ENCODE measurements at regions not wholly inside any gene's neighbourhood (a gene's known extent, or its start where the extent isn't known, plus 50 kb on each side); places are given as distances from the start of the nearest gene placed in this dataset.

DNA sequence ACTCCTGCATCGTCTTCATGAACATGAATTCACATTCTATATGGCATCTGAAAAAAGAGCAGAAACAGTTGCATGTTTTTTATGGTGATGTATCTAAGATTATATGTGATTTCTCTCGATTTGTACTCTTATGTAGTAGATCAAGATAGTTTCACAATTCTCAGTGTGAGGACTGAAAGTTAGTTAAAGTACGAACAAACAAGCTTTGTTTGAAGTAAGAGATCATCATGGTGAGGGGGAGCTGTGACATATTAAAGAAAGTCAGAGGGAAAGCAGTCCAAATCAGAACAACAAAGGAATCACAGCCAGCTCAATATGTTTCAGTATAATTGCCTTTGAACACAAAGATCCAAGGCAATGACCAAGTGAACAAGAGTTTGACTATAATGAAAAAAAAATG, 1140.6 kb downstream of the SH3BGRL start:
- no peaks in the 10 kb centered on the region for H3K36me3 ChIP-seq (ENCODE audit: control insufficient read depth in 4 of 4, insufficient read depth in 4 of 4, low read length in 4 of 4)
- H3K9me3 ChIP-seq (ENCODE audit: control insufficient read depth in 4 of 4, insufficient read depth in 3 of 4, low read length in 3 of 4): no peaks in the 10 kb centered on the region
- no peak overlapping the region for H3K4me3 ChIP-seq
- H3K27me3 ChIP-seq (ENCODE audit: control insufficient read depth in 3 of 3, insufficient read depth in 3 of 3, low read length in 2 of 3): no peaks in the 10 kb centered on the region
- H3K27ac ChIP-seq (ENCODE audit: low read depth in 1 of 2, low read length in 1 of 2): no peak overlapping the region
- ATAC-seq (ENCODE audit: insufficient read depth, low FRiP score) (no peak), DNase-seq (no peak)
- TF ChIP-seq, protein P1, sequence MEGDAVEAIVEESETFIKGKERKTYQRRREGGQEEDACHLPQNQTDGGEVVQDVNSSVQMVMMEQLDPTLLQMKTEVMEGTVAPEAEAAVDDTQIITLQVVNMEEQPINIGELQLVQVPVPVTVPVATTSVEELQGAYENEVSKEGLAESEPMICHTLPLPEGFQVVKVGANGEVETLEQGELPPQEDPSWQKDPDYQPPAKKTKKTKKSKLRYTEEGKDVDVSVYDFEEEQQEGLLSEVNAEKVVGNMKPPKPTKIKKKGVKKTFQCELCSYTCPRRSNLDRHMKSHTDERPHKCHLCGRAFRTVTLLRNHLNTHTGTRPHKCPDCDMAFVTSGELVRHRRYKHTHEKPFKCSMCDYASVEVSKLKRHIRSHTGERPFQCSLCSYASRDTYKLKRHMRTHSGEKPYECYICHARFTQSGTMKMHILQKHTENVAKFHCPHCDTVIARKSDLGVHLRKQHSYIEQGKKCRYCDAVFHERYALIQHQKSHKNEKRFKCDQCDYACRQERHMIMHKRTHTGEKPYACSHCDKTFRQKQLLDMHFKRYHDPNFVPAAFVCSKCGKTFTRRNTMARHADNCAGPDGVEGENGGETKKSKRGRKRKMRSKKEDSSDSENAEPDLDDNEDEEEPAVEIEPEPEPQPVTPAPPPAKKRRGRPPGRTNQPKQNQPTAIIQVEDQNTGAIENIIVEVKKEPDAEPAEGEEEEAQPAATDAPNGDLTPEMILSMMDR (IDR thresholded peaks at IDR 0.05; ENCODE audit: control extremely low read depth, extremely low read depth): no peak
- 50 to 72% methylated on average over 3 of the region's 3 CpGs for WGBS, 2 donors
- no peaks in the 10 kb centered on the region for H3K4me1 ChIP-seq (ENCODE audit: control insufficient read depth in 5 of 5, insufficient read depth in 5 of 5, low read length in 5 of 5)
- no peak overlapping the region for H3K9ac ChIP-seq (ENCODE audit: insufficient read depth in 1 of 2, low read length in 2 of 2)

DNA sequence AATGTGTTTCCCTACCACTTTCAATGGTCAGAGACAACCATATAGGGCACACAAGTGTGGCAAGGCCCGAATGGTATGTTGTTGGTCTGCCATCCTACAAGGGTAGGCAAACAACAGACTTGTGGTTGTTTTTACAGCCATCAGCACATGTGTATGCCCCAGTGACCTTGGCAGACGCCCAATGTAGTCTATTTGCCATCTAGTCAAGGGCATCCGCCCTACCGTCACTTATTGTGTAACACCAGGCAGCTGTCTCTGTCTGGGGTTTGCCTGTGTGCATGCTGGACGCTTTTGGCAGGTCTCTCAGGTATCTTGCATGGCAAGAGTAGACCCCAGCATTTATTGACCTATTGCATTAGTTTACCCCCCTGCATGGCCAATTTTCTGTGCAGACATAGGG, 1145.5 kb upstream of the POU3F4 start:
- DNase-seq (no peak), ATAC-seq (ENCODE audit: insufficient read depth, low FRiP score) (no peak)
- TF ChIP-seq, protein P1 (IDR thresholded peaks at IDR 0.05; ENCODE audit: control extremely low read depth, extremely low read depth): no peak
- H3K9ac ChIP-seq (ENCODE audit: insufficient read depth in 1 of 2, low read length in 2 of 2): no peak overlapping the region
- WGBS, 2 donors: 62 to 83% methylated on average over 5 of the region's 5 CpGs
- H3K36me3 ChIP-seq (ENCODE audit: control insufficient read depth in 4 of 4, insufficient read depth in 4 of 4, low read length in 4 of 4): no peaks in the 10 kb centered on the region
- no peak overlapping the region for H3K4me3 ChIP-seq
- H3K4me1 ChIP-seq (ENCODE audit: control insufficient read depth in 5 of 5, insufficient read depth in 5 of 5, low read length in 5 of 5): no peaks in the 10 kb centered on the region
- H3K27ac ChIP-seq (ENCODE audit: low read depth in 1 of 2, low read length in 1 of 2): no peak overlapping the region
- H3K27me3 ChIP-seq (ENCODE audit: control insufficient read depth in 3 of 3, insufficient read depth in 3 of 3, low read length in 2 of 3): no peaks in the 10 kb centered on the region
- H3K9me3 ChIP-seq (ENCODE audit: control insufficient read depth in 4 of 4, insufficient read depth in 3 of 4, low read length in 3 of 4): no peaks in the 10 kb centered on the region

DNA sequence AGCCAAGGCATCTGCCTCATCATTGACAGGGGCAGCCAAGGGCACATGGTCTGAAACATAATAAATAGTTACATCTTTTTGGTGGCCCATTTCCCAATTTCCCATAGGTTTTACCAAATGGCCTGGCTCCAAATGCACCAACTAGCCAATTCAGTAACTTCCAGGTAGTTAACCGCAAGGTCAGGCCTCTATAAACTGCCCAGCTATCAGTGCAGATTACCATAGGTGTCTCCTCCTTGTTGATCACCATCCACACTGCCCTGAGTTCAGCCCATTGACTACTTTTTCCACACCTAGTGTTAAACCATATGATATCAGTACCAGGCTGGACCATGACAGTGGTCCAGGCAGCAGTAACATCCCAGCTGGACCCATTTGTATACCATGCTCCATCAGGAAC, 1145.1 kb upstream of the POU3F4 start:
- no peaks in the 10 kb centered on the region for H3K4me1 ChIP-seq (ENCODE audit: control insufficient read depth in 5 of 5, insufficient read depth in 5 of 5, low read length in 5 of 5)
- no peak for ATAC-seq (ENCODE audit: insufficient read depth, low FRiP score)
- 92 to 100% methylated on average over 1 of the region's 1 CpG for WGBS, 2 donors
- H3K9me3 ChIP-seq (ENCODE audit: control insufficient read depth in 4 of 4, insufficient read depth in 3 of 4, low read length in 3 of 4): no peaks in the 10 kb centered on the region
- DNase-seq: no peak
- TF ChIP-seq, protein P1 (IDR thresholded peaks at IDR 0.05; ENCODE audit: control extremely low read depth, extremely low read depth): no peak
- H3K4me3 ChIP-seq: no peak overlapping the region
- no peak overlapping the region for H3K27ac ChIP-seq (ENCODE audit: low read depth in 1 of 2, low read length in 1 of 2)
- no peaks in the 10 kb centered on the region for H3K27me3 ChIP-seq (ENCODE audit: control insufficient read depth in 3 of 3, insufficient read depth in 3 of 3, low read length in 2 of 3)
- H3K36me3 ChIP-seq (ENCODE audit: control insufficient read depth in 4 of 4, insufficient read depth in 4 of 4, low read length in 4 of 4): no peaks in the 10 kb centered on the region
- no peak overlapping the region for H3K9ac ChIP-seq (ENCODE audit: insufficient read depth in 1 of 2, low read length in 2 of 2)

DNA sequence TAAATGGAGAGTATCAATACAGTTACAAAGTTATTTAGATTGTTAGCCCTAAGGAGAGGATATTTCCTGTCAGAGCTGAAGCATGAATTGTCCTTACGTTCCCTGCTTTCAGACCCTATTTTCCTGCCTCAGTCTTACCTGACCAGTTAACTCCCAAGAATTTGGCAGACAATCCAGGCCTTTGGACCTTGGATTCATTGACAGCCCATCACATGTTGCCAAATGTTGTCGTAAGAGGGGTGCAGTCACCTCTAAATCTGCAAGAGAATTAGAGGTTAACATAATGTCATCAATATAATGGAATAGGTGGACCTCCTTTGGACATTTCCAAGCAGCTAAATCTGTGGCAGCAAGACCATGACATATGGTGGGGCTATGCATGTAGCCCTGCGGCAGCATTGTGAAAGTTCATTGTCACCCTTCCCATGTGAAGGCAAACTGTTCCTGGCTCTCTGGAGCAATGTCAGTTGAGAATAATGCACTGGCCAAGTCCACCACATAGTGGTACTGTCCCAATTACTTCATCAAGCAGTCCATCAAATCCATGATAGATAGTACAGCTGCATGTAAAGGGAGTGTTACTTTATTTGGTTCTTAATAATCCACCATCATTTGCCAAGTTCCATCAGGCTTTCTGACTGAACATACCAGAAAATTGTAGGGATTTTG, 1137.0 kb upstream of the POU3F4 start:
- DNase-seq: no peak
- 87 to 94% methylated on average over 3 of the region's 3 CpGs for WGBS, 2 donors
- Histone ChIP-seq H3K27me3 (ENCODE audit: control insufficient read depth in 3 of 3, insufficient read depth in 3 of 3, low read length in 2 of 3) (peaks cover 0 to 11% (median 0%) of the 10 kb centered on the region in 3 donors), H3K4me3 (no peak overlapping the region), H3K9me3 (ENCODE audit: control insufficient read depth in 4 of 4, insufficient read depth in 3 of 4, low read length in 3 of 4) (peaks cover 0 to 3% (median 0%) of the 10 kb centered on the region in 4 donors), H3K9ac (ENCODE audit: insufficient read depth in 1 of 2, low read length in 2 of 2) (no peak overlapping the region), H3K36me3 (ENCODE audit: control insufficient read depth in 4 of 4, insufficient read depth in 4 of 4, low read length in 4 of 4) (no peaks in the 10 kb centered on the region), H3K4me1 (ENCODE audit: control insufficient read depth in 5 of 5, insufficient read depth in 5 of 5, low read length in 5 of 5) (no peaks in the 10 kb centered on the region), H3K27ac (ENCODE audit: low read depth in 1 of 2, low read length in 1 of 2) (no peak overlapping the region)
- no peak for ATAC-seq (ENCODE audit: insufficient read depth, low FRiP score)
- TF ChIP-seq, protein P1 (IDR thresholded peaks at IDR 0.05; ENCODE audit: control extremely low read depth, extremely low read depth): no peak

Measured in lung (tissue), 11 donors.